ENCODE measurements at regions not wholly inside any gene's neighbourhood (a gene's known extent, or its start where the extent isn't known, plus 50 kb on each side); places are given as distances from the start of the nearest gene placed in this dataset.

DNA sequence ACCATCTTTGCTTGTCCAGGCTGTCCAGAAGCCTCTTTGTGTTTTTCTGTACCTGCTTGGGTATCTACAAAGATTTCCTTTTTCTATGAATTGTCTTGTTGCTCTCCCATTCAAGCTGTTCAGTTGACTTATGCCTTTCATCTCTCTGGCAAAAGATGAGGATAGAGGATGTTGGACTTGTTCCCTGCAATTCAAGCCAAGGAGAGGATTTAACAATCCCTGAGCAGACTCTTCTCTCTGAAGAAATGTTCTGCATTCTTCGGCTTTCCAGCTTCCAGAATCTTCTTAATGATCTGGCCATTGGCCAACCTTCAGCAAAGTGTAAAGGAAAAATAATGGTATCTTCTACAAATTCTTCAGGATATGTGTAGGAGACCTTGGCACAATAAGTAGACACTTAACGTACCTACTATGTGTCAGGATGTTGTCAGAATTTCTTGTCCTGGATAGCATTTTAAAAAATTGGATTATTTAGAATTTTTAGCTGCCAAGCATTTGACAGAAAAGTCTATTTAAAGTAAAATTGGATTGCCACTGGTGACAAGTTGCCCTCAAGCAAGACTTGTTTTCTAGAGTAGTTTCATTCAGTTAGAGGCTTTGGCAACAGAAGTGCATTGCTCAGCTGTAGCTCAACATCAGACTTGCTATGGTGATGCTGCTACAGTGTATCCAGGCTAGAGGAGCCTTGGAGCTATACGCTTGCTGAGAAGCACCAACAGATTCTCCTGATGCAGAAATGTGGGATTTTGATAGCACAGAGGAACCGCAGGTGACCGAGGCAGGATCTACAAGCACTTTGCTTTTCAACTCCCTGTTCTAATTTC lies 455.7 kb downstream of the SUCLA2 start:
- Histone ChIP-seq H3K36me3 (ENCODE audit: low read depth, missing control alignments) (no peaks in the 10 kb centered on the region), H3K27ac (no peak overlapping the region), H3K27me3 (no peaks in the 10 kb centered on the region), H3K4me3 (no peak overlapping the region), H3K9me3 (no peaks in the 10 kb centered on the region), H3K4me1 (no peaks in the 10 kb centered on the region)
- intact Hi-C loops (cut with DNase I; ENCODE audit: low total_unique reads): no loop called here
- TF ChIP-seq POLR2A (IDR thresholded peaks at IDR 0.05): no peak
- TF ChIP-seq, protein P1, sequence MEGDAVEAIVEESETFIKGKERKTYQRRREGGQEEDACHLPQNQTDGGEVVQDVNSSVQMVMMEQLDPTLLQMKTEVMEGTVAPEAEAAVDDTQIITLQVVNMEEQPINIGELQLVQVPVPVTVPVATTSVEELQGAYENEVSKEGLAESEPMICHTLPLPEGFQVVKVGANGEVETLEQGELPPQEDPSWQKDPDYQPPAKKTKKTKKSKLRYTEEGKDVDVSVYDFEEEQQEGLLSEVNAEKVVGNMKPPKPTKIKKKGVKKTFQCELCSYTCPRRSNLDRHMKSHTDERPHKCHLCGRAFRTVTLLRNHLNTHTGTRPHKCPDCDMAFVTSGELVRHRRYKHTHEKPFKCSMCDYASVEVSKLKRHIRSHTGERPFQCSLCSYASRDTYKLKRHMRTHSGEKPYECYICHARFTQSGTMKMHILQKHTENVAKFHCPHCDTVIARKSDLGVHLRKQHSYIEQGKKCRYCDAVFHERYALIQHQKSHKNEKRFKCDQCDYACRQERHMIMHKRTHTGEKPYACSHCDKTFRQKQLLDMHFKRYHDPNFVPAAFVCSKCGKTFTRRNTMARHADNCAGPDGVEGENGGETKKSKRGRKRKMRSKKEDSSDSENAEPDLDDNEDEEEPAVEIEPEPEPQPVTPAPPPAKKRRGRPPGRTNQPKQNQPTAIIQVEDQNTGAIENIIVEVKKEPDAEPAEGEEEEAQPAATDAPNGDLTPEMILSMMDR (IDR thresholded peaks at IDR 0.05): no peak
- DNase-seq: peak; percentile 14
- 47 to 49% methylated on average over 5 of the region's 5 CpGs for WGBS, 2 donors

DNA sequence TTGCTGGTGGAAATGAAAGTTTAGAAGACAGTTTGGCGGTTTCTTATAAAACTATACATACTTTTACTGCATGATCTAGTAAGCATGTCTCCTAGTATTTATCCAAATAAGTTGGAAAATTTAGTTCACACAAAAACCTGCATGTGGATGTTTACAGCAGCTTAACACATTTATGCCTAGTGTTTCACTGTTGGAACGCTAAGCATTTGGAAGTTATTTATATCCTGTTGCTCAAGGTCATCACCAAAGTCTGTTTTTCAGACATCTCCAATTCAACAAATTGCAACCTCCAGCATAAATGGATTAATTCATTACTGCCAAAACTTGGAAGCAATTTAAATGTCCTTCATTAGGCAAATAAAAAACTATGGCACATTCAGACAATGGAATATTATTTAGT lies 461.8 kb downstream of the SUCLA2 start:
- no peaks in the 10 kb centered on the region for H3K36me3 ChIP-seq (ENCODE audit: low read depth, missing control alignments)
- H3K4me1 ChIP-seq: no peaks in the 10 kb centered on the region
- H3K27me3 ChIP-seq: no peaks in the 10 kb centered on the region
- no peak for TF ChIP-seq POLR2A (IDR thresholded peaks at IDR 0.05)
- TF ChIP-seq, protein P1 (IDR thresholded peaks at IDR 0.05): no peak
- H3K27ac ChIP-seq: no peak overlapping the region
- no peak for DNase-seq
- no peaks in the 10 kb centered on the region for H3K9me3 ChIP-seq
- 50 to 61% methylated on average over 2 of the region's 2 CpGs for WGBS, 2 donors
- no peak overlapping the region for H3K4me3 ChIP-seq
- intact Hi-C loops (cut with DNase I; ENCODE audit: low total_unique reads): no loop called here

DNA sequence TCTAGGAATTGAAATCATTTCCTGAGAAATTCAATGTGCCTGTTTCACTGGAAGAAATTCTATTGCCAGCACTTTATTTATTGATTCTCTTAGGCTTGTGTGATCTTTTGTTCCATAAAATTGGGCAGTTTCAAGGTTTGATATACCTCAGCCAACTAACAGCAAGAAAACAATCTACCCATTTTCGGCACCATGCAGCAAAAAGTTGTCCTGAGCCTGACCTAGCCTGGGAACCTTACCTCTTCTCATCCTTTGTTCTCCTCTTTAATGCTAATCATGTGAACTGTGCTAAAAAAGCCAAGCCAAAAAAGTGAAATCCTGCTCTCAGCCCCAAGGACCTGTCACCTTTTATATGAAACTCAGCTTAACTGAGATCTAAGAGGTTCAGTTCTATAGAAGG lies 477.3 kb downstream of the SUCLA2 start:
- H3K36me3 ChIP-seq (ENCODE audit: low read depth, missing control alignments): no peaks in the 10 kb centered on the region
- H3K9me3 ChIP-seq: no peaks in the 10 kb centered on the region
- no peak overlapping the region for H3K4me3 ChIP-seq
- H3K27me3 ChIP-seq: no peaks in the 10 kb centered on the region
- no peak for DNase-seq
- no peaks in the 10 kb centered on the region for H3K4me1 ChIP-seq
- H3K27ac ChIP-seq: no peak overlapping the region
- intact Hi-C loops (cut with DNase I; ENCODE audit: low total_unique reads): no loop called here
- WGBS, 2 donors: 80% methylated on average over 1 of the region's 1 CpG
- TF ChIP-seq, protein P1 (IDR thresholded peaks at IDR 0.05): no peak
- TF ChIP-seq POLR2A (IDR thresholded peaks at IDR 0.05): no peak

DNA sequence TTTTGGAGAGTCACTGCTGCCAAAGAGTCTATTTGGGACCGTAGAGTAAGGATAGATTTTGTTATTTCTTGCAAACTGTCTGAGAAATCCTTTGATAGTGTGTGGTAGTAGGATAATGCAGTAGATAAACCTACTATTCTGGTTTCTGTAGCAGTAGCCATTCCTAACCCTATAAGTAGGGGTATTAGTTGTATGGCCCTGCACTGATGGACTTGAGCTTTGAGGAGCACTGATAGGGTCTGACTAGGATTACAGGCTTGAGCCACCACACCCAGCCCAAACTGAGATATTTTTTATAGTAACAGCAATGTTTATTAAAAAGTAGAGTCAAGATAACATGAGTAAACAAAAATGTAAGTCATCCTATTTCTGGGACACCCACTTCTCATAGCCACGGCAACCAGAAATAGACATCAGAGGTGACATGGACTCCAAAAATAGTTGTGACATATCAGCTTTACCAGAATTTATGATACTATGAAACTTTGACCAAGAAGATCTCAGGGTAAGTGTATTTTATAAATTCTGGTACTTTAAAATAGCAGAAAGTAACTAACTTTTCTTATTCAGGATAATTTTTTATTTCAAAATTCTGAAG lies 479.1 kb downstream of the SUCLA2 start:
- no peak for TF ChIP-seq POLR2A (IDR thresholded peaks at IDR 0.05)
- TF ChIP-seq, protein P1 (IDR thresholded peaks at IDR 0.05): no peak
- Histone ChIP-seq H3K36me3 (ENCODE audit: low read depth, missing control alignments) (no peaks in the 10 kb centered on the region), H3K27me3 (no peaks in the 10 kb centered on the region), H3K4me3 (no peak overlapping the region), H3K4me1 (no peaks in the 10 kb centered on the region), H3K9me3 (no peaks in the 10 kb centered on the region), H3K27ac (no peak overlapping the region)
- no peak for DNase-seq
- WGBS, 2 donors: 88% methylated on average over 2 of the region's 2 CpGs
- intact Hi-C loops (cut with DNase I; ENCODE audit: low total_unique reads): no loop called here
